ENCODE measurements at regions not wholly inside any gene's neighbourhood (a gene's known extent, or its start where the extent isn't known, plus 50 kb on each side); places are given as distances from the start of the nearest gene placed in this dataset.
"Not testable (repeated sequence)": the region's sequence is repeated elsewhere in the genome, so short reads cannot be mapped to it uniquely, and the experiment has no call there.

DNA sequence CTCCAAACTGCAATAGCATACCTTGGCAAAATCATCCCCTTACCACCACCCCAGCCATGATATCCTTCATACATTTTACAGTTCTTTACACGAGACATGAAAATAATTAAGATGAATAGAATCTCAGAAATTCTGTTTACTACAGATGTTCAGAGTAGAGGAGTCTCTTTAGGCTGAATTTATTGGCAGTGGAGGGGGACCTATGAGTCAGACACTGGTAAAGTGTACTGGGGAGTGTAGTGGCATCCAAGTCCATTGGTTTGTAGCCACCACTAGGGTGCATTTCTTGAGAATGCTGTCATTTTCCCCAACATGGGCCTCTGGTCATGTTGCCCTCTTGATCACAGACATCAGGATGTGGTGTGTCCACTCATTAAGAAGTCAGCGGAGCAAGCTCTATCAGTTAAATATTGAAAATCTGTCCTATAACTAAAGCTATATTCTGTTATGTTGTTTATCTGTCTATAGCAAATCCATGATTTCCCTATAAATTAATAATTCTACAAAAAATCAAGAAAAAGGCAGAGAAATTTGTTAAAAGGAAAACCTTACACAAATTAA, 672.2 kb downstream of the PRIM2 start:
- not testable (repeated sequence) for DNase-seq

- DNase-seq: not testable (repeated sequence)
Measured at GRCh38 chr6:57998858-57999619, 681.6 kb downstream of the PRIM2 start.

GRCh38 chr6:58000233-58000632, 682.8 kb downstream of the PRIM2 start:
- DNase-seq: not testable (repeated sequence)

GRCh38 chr6:58003417-58004167, 686.2 kb downstream of the PRIM2 start:
- not testable (repeated sequence) for DNase-seq

DNA sequence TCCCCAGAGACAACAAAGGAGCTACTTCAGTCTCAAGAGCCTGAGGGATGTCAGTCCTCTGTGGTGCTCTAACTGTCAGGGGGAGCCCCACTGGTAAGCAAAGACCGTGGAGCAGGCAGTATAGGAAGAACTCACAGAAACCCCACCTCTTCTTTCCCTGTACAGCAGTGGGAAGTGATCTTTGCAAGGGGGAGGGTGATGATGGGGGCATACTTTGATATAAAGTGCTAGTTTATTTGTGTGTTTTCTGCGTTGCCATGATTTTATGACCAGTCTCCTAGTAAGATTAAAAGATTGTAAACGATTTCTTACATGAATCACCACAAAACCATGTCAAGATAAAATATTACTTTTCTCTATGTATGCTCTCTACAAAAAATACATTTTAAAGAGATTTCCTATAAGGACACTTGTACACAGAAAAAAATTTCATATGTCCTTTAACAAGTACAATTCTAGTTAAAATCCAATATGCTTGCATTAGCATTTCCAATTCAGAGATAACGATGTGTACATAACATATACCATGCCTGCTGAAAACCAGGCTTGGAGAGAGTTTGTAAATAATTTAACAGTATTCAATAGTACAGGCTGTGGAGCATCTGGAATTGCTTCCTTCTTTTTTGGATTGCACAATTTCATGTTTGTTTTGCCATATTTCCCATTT, 690.0 kb downstream of the PRIM2 start:
- DNase-seq: not testable (repeated sequence)

DNA sequence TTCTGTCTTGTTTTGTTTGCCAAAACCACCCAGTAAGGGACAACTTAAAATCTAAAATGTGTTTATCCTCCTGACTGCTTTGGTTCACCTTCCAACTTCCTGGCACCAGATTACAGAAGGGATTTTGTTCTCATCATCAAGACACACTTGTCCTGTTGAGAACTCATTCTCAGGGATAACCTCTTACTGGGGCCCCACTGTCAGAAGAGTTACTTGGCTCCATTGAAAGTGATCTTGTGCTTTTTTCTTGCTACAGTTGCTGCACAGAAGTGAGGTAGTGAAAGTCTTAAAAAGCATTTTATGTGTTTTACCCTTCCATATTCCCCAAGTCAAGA, 690.5 kb downstream of the PRIM2 start:
- not testable (repeated sequence) for DNase-seq

DNA sequence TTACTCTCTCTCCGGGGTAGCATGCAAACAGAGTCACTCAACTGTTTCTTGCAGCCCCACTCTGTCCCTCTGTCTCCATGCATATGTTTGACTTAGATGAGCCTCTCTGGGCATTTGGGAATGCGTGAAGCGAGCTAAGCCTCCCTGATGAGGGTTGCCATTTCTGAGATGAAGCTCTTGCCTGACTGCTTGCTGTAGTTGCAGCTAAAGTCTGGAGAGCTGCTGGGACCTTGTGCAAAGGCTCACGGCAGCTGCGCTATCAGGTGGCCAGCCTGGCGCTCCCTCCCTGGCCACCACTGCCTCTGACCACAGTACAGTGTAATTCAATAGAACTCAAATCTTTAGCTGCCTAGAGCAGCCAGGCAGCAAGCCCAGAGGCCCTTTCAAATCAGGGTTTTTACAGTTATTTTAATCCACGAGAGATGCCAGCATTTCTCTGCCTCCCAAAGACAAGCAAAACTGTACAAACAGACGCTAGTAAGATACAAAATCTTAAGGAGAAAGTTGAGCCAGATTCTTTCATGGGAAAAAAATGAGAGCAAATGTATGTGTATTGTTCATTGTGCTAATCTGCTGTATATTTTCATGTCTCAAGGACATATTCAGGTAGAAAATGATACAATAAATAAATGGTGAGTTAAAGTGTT, 694.6 kb downstream of the PRIM2 start:
- DNase-seq: not testable (repeated sequence)

- not testable (repeated sequence) for DNase-seq
Measured at GRCh38 chr6:58016614-58017013, 699.2 kb downstream of the PRIM2 start.

DNA sequence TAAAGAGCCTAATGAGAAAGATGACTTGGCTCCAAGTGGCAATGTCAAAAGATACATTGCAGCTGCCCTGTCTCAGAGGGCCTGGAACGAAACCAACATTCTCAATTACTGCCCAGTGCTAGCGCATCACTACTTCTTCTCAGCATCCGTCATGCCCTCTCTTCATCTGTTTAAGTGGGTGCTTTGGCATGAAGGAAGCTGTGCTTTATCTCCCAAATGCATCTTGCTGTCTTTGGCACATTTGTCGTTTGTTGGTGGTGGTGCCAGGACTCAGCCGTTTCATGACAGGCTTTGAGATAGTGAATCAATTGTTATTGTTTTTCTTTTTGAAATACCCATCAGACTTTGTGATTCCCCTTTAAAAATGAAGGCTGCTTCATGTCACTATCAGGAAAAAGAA, 710.8 kb downstream of the PRIM2 start:
- DNase-seq: not testable (repeated sequence)

GRCh38 chr6:58038213-58038612, 720.8 kb downstream of the PRIM2 start:
- DNase-seq: peak in 1 of 2 experiments; percentile 33

- DNase-seq: not testable (repeated sequence)
Measured at GRCh38 chr6:58046584-58046983, 729.2 kb downstream of the PRIM2 start.

- DNase-seq: not testable (repeated sequence)
Measured at GRCh38 chr6:58047389-58047788, 730.0 kb downstream of the PRIM2 start.

DNA sequence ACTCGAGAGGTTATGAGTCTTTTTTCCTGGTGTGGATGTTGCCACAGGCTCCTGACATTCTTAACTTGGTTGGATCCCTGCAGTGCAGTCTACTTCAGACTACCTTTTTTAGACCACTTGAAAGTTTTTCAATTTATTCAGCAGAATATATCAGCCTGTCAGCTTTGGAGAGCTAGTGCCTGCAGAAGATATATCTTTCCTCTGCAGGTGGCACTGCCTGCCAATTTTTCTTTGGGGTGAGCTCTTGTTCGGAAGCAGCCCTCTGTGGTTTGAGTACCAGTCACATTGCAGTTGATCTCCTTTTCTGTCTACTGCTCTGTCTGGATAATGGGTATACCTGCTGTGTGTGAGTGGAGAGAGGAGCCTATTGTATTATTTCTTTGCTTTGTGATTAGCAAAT, 730.4 kb downstream of the PRIM2 start:
- DNase-seq: not testable (repeated sequence)

DNA sequence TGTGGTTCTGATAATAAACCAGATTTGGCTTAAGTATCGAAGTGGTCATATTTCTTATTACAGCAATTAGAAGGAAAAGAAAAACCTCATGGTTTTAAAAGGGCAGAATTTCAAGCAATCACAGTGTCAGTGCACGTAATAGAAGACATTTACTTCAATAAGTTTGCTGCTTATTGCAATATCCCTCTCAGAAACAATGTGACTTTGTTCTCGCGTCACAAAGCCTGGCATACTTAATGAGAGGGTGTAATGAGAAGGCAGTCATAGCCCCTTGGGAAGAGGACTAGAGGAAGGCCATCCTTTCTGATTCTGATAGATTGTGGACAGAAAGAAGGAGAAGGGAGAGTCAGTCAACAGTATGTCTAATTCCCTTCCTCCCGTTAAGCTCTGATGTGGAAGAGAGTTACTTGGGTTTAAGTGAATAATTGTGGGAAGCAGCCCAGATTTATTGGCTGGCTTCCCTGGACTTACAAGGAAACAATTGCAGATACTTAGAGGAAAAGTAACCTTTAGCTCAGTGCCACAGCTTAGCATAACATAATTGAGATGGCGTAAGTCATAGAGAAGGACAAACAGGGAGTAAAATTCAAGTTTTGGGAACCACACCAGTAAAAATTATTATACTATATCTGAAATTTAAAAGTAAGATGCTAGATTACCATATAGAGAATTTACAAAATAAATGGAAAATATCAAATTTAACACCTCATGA, 738.2 kb downstream of the PRIM2 start:
- not testable (repeated sequence) for DNase-seq

GRCh38 chr6:58059701-58060100, 742.3 kb downstream of the PRIM2 start:
- DNase-seq: not testable (repeated sequence)

DNA sequence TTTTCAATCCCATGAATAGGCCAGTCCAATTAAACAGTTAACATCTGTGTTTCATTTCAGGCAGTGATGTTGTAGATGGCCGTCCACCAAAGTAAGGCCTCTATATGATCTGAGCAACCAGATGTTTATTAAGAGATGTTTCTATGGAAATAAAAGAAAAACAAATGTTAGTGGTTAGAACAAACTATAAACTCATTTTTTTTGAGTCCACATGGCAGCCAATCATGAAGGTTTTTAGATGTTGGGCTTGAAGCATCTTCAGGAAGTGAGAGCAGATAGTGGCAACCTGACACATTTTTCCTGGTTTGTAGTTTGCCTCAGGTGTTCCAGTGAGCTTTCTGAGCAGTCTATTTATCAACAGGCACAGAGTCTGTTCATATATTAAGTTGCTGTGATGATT, 746.1 kb downstream of the PRIM2 start:
- not testable (repeated sequence) for DNase-seq

DNA sequence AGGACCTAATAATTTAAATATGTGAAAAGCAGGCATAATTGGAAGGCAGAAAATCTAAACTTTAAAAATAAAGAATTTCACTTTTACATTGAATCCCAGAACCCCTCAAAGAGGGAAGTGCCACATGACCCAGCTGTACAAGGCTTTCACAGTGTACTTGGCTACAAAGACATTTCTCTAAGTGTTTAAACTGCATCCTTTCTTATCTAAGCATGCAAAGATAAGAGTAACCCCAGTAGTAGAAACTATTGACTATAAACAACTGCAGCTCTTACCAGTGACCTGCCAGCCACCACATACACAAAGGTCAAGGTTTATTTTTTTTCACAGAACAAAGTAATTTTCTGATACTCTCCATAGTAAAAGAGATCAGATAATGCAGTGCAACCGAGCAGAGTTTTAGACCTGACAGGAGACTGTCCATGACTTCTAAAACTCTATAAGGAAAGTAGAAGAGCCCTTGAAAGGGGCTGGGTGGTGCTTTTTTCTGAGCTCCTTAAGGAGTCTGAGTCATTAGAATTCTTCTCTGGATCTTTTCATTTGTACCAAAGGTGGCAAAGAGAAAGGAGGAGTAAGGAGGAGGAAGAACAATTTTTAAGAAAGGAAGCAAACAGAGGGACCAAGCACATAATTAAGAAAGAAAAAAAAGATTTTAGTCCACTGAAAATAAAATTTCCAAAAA, 750.6 kb downstream of the PRIM2 start:
- DNase-seq: not testable (repeated sequence)

- no peak for DNase-seq
Measured at GRCh38 chr6:58073263-58073662, 755.8 kb downstream of the PRIM2 start.

DNA sequence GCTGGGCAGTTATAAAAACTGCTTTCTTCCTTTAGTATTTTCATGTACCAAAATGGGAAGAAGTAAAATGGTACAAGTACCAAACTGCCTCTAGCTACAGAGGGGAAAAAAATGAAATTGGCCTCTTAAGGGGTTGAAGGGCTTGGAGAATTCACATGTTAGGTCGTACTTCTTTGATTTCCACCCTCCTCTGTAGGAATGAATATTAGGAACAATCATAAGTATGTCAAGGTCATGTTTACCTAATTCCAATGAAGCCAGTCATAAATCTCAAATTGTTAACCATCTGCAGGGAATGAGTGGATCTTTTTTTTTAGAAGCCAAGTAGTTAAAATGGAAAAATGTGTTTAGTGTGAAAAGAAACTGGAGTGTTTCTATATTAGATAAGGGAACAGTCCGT, 772.6 kb downstream of the PRIM2 start:
- DNase-seq: not testable (repeated sequence)

DNA sequence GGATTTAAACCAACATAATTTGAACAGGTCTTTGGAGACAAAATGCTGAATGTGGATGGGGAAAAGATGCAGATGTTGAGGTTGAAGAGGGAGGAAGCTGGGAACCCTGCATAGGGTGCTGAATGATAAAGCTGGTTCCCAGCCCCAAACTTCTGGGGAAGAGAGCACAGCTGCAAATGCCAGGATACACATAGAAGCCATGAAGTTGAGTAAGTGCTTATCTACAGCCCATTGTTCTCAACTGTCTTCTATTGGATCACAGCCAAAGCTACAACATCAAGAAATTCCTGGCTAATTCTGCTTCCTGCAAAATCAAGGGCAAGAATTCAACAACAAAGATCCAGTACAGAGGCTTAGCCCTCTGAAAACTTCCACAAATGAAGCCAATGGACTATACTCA, 779.8 kb downstream of the PRIM2 start:
- not testable (repeated sequence) for DNase-seq

DNA sequence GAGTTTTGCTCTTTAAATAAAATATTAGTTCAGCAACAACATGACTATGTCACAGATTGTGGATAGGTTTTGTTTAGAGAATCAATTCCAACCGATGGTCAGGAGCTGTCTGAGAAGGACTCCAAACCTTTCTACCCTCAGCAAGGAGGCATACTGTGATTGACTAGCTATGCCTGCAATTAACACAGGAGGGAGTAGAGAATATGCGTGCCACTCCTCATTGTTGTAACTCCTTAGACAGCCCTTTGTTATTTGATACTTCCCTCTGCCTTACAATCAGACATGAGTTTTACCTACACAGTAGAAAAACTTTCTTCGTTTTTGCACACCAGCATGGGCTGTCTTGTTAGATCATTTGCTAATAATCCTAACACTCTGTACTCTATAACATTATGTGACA, 796.5 kb downstream of the PRIM2 start:
- DNase-seq: no peak

Measured in NCI-H446 (cell line).